ENCODE measurements at regions not wholly inside any gene's neighbourhood (a gene's known extent, or its start where the extent isn't known, plus 50 kb on each side); places are given as distances from the start of the nearest gene placed in this dataset.

DNA sequence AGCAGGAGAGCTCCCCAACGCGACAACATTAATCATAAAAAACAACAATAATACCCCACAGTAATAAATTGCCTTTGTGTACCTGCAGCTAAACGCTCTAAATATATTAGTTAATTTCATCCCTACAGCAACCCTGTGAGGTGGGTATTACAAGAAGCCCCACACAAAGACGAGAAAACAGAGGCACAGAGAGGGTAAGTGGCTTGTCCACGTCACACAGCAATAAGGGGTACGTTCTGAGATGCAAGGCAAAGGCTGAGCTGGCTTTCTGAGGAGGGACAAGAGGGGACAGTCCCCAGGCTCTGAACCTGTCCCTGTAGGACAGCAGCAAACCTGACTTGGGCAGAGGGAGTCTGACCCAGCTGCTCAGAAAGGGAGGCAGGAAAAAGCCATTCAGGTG, 78.2 kb downstream of the NCOR2 start:
- TF ChIP-seq, protein P1, sequence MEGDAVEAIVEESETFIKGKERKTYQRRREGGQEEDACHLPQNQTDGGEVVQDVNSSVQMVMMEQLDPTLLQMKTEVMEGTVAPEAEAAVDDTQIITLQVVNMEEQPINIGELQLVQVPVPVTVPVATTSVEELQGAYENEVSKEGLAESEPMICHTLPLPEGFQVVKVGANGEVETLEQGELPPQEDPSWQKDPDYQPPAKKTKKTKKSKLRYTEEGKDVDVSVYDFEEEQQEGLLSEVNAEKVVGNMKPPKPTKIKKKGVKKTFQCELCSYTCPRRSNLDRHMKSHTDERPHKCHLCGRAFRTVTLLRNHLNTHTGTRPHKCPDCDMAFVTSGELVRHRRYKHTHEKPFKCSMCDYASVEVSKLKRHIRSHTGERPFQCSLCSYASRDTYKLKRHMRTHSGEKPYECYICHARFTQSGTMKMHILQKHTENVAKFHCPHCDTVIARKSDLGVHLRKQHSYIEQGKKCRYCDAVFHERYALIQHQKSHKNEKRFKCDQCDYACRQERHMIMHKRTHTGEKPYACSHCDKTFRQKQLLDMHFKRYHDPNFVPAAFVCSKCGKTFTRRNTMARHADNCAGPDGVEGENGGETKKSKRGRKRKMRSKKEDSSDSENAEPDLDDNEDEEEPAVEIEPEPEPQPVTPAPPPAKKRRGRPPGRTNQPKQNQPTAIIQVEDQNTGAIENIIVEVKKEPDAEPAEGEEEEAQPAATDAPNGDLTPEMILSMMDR (conservative IDR thresholded peaks at IDR 0.05): no peak
- TF ChIP-seq ZFX (IDR thresholded peaks at IDR 0.05): no peak

Data from C4-2B (cell line).